Cardiac muscle cell (in vitro differentiated cells and primary cell): ENCODE measurements at regions not wholly inside any gene's neighbourhood (a gene's known extent, or its start where the extent isn't known, plus 50 kb on each side); places are given as distances from the start of the nearest gene placed in this dataset.
"Not testable (repeated sequence)": the region's sequence is repeated elsewhere in the genome, so short reads cannot be mapped to it uniquely, and the experiment has no call there.

Experiments
- DNase-seq, 2 donors: peaks; one replicate each; pipeline versions ENCODE4 v3.0.0 to v3.0.0-alpha.2; 2010 to 2017; ENCODE audit warnings: low read depth in 1 of 2, low spot score in 1 of 2
- H3K27ac ChIP-seq: fragments of 200-600 bp; sonication (generic); 2 replicates; pipeline ENCODE4 v1.5.1; 2016
- H3K27me3 ChIP-seq: fragments of 200-600 bp; sonication (generic); 2 replicates; pipeline ENCODE4 v1.6.0; 2016; ENCODE audit warnings: control low read depth
- H3K36me3 ChIP-seq: fragments of 200-600 bp; sonication (generic); 2 replicates; pipeline ENCODE4 v1.5.1; 2016; ENCODE audit warnings: control low read depth
- H3K4me1 ChIP-seq: fragments of 200-600 bp; sonication (generic); 2 replicates; pipeline ENCODE4 v1.8.1; 2017; ENCODE audit warnings: low read depth, mild to moderate bottlenecking, mixed run types
- H3K4me3 ChIP-seq: fragments of 200-600 bp; sonication (generic); 2 replicates; pipeline ENCODE4 v1.5.1; 2016; ENCODE audit warnings: mild to moderate bottlenecking
- H3K9me3 ChIP-seq: fragments of 200-600 bp; sonication (generic); 2 replicates; pipeline ENCODE4 v1.5.1; 2017; ENCODE audit warnings: low read depth, mild to moderate bottlenecking, control low read depth
- CTCF ChIP-seq: IDR thresholded peaks from 2 replicates; pipeline ENCODE4 v1.5.1; 2012; ENCODE audit warnings: low read depth, mild to moderate bottlenecking, low read length

DNA sequence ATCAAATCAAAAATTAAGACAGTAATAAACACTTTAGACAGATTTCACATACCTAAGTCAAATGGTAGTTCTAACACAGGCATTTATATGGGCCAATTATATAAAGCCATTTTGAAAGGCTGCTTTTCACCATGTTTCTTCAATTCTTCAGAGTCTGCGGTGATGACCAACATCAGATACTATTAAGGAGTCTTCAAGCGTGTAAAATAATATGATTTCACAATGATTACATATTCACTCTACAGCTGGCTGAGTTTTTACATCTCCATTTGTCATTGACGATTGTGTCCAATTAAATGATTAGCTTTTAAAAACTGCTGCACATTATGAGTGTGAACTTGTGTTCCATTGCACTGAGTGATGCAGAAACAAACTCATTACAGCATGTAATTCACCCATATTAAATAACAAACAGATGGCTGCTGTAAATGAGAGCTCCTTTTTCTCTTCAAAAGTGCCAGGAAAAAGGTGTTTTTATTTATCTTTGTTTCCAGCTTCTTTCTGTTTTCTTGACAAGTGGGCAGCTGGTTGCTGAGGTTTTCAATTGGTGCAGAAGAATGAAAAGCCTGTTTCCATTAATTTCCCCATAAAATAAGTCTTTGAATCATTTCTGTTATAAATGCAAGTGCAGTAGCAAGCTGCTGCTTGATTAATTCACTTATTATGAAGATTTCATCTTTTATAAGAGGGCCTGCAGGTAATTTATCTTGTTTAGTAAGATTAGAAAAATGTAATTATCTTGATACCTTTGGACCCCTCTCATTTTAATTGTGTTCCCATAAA lies 676.1 kb upstream of the KLHL1 start:
- no peak for DNase-seq
- H3K27me3 ChIP-seq = no peaks in the 10 kb centered on the region
- H3K4me3 ChIP-seq = no peak overlapping the region
- H3K27ac ChIP-seq = no peak overlapping the region
- H3K4me1 ChIP-seq = no peaks in the 10 kb centered on the region
- H3K36me3 ChIP-seq = no peaks in the 10 kb centered on the region
- TF ChIP-seq CTCF = no peak
- no peaks in the 10 kb centered on the region for H3K9me3 ChIP-seq

- no peaks in the 10 kb centered on the region for H3K27me3 ChIP-seq
- no peak overlapping the region for H3K4me3 ChIP-seq
- no peak overlapping the region for H3K27ac ChIP-seq
- TF ChIP-seq CTCF = no peak
- H3K9me3 ChIP-seq = no peaks in the 10 kb centered on the region
- H3K36me3 ChIP-seq = no peaks in the 10 kb centered on the region
- DNase-seq = no peak
- H3K4me1 ChIP-seq = no peaks in the 10 kb centered on the region
Measured at GRCh38 chr13:70769817-70770216, 661.6 kb upstream of the KLHL1 start.

DNA sequence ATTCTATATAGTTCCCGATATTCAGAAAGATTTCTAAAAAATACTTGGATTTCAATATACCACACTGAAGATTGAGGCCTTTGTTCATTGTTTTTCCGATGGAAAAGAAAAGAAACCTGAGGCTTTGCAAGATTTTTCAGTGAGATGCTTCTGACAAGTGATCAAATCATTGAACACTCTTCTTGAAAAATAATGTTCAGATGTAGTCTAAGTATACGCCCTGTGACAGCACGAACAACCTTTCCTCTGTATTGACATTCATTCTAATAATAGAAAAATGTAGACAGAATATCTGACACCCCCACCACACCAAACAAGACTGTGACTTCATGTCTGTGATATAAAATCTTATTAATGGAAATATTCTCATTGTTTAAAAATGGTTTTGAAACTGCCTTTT lies 650.7 kb upstream of the KLHL1 start:
- TF ChIP-seq CTCF = no peak
- Histone ChIP-seq H3K27ac (no peak overlapping the region), H3K36me3 (no peaks in the 10 kb centered on the region), H3K9me3 (no peaks in the 10 kb centered on the region), H3K27me3 (no peaks in the 10 kb centered on the region), H3K4me1 (no peaks in the 10 kb centered on the region), H3K4me3 (no peak overlapping the region)
- DNase-seq = no peak

DNA sequence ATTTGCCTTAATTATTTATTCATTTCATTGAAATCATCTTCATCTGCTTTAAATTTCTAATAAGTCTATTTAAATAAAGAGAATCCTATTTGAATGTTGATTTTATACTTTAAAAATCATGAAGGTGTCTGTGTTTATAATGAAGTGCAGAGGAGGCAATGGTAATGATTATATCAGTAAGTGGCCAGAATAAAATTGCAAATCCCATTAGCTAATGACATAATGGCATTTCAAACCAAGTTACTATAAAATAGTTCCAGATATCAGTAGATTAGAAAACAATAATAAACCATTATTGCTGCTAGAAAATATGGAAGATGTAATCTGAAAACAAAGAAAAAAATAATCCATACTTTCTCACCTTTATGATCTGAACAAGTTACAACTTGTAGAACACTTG lies 647.8 kb upstream of the KLHL1 start:
- no peaks in the 10 kb centered on the region for H3K27me3 ChIP-seq
- no peaks in the 10 kb centered on the region for H3K4me1 ChIP-seq
- TF ChIP-seq CTCF = no peak
- H3K36me3 ChIP-seq = no peaks in the 10 kb centered on the region
- H3K27ac ChIP-seq = no peak overlapping the region
- no peak overlapping the region for H3K4me3 ChIP-seq
- no peak for DNase-seq
- no peaks in the 10 kb centered on the region for H3K9me3 ChIP-seq

DNA sequence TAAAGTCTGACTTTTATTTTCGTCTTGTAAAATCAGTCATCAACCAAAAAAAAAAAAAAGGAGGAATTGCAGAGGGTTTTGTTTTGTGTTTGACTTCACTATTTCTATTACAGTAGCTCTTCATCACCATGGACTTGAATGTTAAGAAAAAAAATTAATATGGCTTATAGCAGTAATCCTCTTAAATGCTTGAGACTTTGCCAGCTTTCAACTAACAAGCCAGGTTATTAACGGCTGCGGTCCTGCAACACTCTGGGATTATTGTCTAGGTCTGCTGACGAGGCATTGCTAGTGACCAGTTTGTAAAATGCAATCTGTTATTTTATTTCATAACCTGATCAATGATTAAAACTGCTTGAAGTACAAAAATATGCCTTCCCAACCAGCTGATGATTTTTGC lies 647.2 kb upstream of the KLHL1 start:
- no peak for TF ChIP-seq CTCF
- H3K27me3 ChIP-seq = no peaks in the 10 kb centered on the region
- no peak overlapping the region for H3K27ac ChIP-seq
- no peaks in the 10 kb centered on the region for H3K4me1 ChIP-seq
- DNase-seq = no peak
- H3K36me3 ChIP-seq = no peaks in the 10 kb centered on the region
- no peaks in the 10 kb centered on the region for H3K9me3 ChIP-seq
- H3K4me3 ChIP-seq = no peak overlapping the region

- Histone ChIP-seq H3K4me3 (no peak overlapping the region), H3K27me3 (no peaks in the 10 kb centered on the region), H3K36me3 (no peaks in the 10 kb centered on the region), H3K4me1 (no peaks in the 10 kb centered on the region), H3K9me3 (no peaks in the 10 kb centered on the region), H3K27ac (no peak overlapping the region)
- TF ChIP-seq CTCF = no peak
- no peak for DNase-seq
Measured at GRCh38 chr13:70747262-70747661, 639.0 kb upstream of the KLHL1 start.

- not testable (repeated sequence) for H3K4me3 ChIP-seq, DNase-seq, H3K27ac ChIP-seq, H3K27me3 ChIP-seq, H3K36me3 ChIP-seq, H3K4me1 ChIP-seq, H3K9me3 ChIP-seq
Measured at GRCh38 chr13:70746469-70746868, 638.2 kb upstream of the KLHL1 start.
